GM23338 (cell line): ENCODE measurements at regions not wholly inside any gene's neighbourhood (a gene's known extent, or its start where the extent isn't known, plus 50 kb on each side); places are given as distances from the start of the nearest gene placed in this dataset.

ENCODE experiments used
- ATAC-seq: fragments of 200-7000 bp; cut with Tn5 transposase; 3 replicates; pipeline ENCODE4 v1.9.1; 2020
- DNase-seq: peaks from one replicate; pipeline ENCODE4 v3.0.0-alpha.2; 2015; ENCODE audit warnings: low spot score
- H2AFZ ChIP-seq: fragments of 200-600 bp; sonication (generic); 2 replicates; pipeline ENCODE4 v1.8.0; 2016; ENCODE audit warnings: antibody characterized with exemption, mild to moderate bottlenecking, moderate library complexity
- H3F3A ChIP-seq: fragments of 200-600 bp; sonication (generic); replicated peaks from 2 replicates; pipeline ENCODE4 v1.8.0; 2017; ENCODE audit warnings: antibody characterized with exemption, mixed run types, low read depth
- H3K27ac ChIP-seq: fragments of 200-600 bp; sonication (generic); 2 replicates; pipeline ENCODE4 v1.6.1; 2016; ENCODE audit warnings: low read depth
- H3K27me3 ChIP-seq: fragments of 200-600 bp; sonication (generic); 2 replicates; pipeline ENCODE4 v1.8.0; 2016; ENCODE audit warnings: mild to moderate bottlenecking, mixed run types, moderate library complexity; ENCODE audit not compliant: insufficient read depth
- H3K36me3 ChIP-seq: fragments of 200-600 bp; sonication (generic); 2 replicates; pipeline ENCODE4 v1.8.0; 2016; ENCODE audit warnings: mild to moderate bottlenecking; ENCODE audit not compliant: insufficient read depth
- H3K4me1 ChIP-seq: fragments of 200-600 bp; sonication (generic); 2 replicates; pipeline ENCODE4 v1.8.0; 2016; ENCODE audit warnings: mild to moderate bottlenecking, moderate library complexity; ENCODE audit not compliant: insufficient read depth
- H3K4me2 ChIP-seq: fragments of 200-600 bp; sonication (generic); 2 replicates; pipeline ENCODE4 v1.7.1; 2017; ENCODE audit warnings: mixed run types
- H3K4me3 ChIP-seq: fragments of 200-600 bp; sonication (generic); 2 replicates; pipeline ENCODE4 v1.6.1; 2016; ENCODE audit warnings: mixed run types
- H3K79me2 ChIP-seq: fragments of 200-600 bp; sonication (generic); replicated peaks from 2 replicates; pipeline ENCODE4 v1.8.0; 2017; ENCODE audit warnings: mild to moderate bottlenecking; ENCODE audit not compliant: insufficient read depth
- H3K9me2 ChIP-seq: fragments of 200-600 bp; sonication (generic); 2 replicates; pipeline ENCODE4 v1.8.0; 2017; ENCODE audit not compliant: insufficient read depth
- H4K20me1 ChIP-seq: fragments of 200-600 bp; sonication (generic); replicated peaks from 2 replicates; pipeline ENCODE4 v1.8.0; 2017; ENCODE audit warnings: mild to moderate bottlenecking; ENCODE audit not compliant: insufficient read depth
- H3K27ac Mint-ChIP-seq: 2 replicates; pipeline ENCODE4 v1.8.0; 2020; ENCODE audit warnings: inconsistent platforms, mild to moderate bottlenecking, moderate library complexity, mixed read lengths
- H3K27me3 Mint-ChIP-seq: 3 replicates; pipeline ENCODE4 v1.8.0; 2022; ENCODE audit warnings: low read depth, mild to moderate bottlenecking, moderate library complexity, mixed read lengths, inconsistent platforms; ENCODE audit not compliant: insufficient read depth, poor library complexity
- H3K36me3 Mint-ChIP-seq: 3 replicates; pipeline ENCODE4 v1.8.0; 2021; ENCODE audit warnings: low read depth, mild to moderate bottlenecking, inconsistent platforms, moderate library complexity, mixed read lengths
- H3K4me1 Mint-ChIP-seq: 3 replicates; pipeline ENCODE4 v1.8.0; 2020; ENCODE audit warnings: mild to moderate bottlenecking, inconsistent platforms, mixed read lengths
- H3K4me3 Mint-ChIP-seq: 3 replicates; pipeline ENCODE4 v1.8.0; 2021; ENCODE audit warnings: moderate library complexity, mild to moderate bottlenecking, inconsistent platforms, mixed read lengths
- H3K9me3 Mint-ChIP-seq: 3 replicates; pipeline ENCODE4 v1.8.0; 2020; ENCODE audit warnings: moderate library complexity, mild to moderate bottlenecking, inconsistent platforms, mixed read lengths
- EZH2 ChIP-seq: fragments of 200-600 bp; sonication (generic); IDR thresholded peaks from one replicate; pipeline ENCODE4 v1.8.0; 2017; ENCODE audit warnings: antibody characterized with exemption, mild to moderate bottlenecking, low read depth; ENCODE audit not compliant: unreplicated experiment
- EZH2phosphoT487 ChIP-seq: fragments of 200-600 bp; sonication (generic); IDR thresholded peaks from one replicate; pipeline ENCODE4 v1.8.1; 2018; ENCODE audit warnings: antibody characterized with exemption; ENCODE audit not compliant: unreplicated experiment
- NANOG ChIP-seq: IDR thresholded peaks from 2 replicates; pipeline ENCODE4 v1.6.1; 2016; ENCODE audit warnings: antibody characterized with exemption, borderline replicate concordance
- REST ChIP-seq: IDR thresholded peaks from one replicate; pipeline ENCODE4 v1.6.1; 2018; ENCODE audit warnings: antibody characterized with exemption; ENCODE audit not compliant: unreplicated experiment
- ZNF114 ChIP-seq: fragments of 250-450 bp; sonication (Bioruptor Pico); IDR thresholded peaks from 2 replicates; pipeline ENCODE4 v1.5.0; 2020; ENCODE audit warnings: mild to moderate bottlenecking, moderate library complexity
- ZNF331 ChIP-seq: fragments of 250-450 bp; sonication (Bioruptor Pico); IDR thresholded peaks from 2 replicates; pipeline ENCODE4 v1.5.0; 2020; ENCODE audit warnings: low read depth, mild to moderate bottlenecking, moderate library complexity
- ZNF462 ChIP-seq: fragments of 250-450 bp; sonication (Bioruptor Pico); IDR thresholded peaks from 2 replicates; pipeline ENCODE4 v1.5.0; 2020; ENCODE audit warnings: mild to moderate bottlenecking, moderate library complexity

- ATAC-seq (no peak), DNase-seq (no peak)
- Histone ChIP-seq H3K27me3 (no peaks in the 10 kb centered on the region), H3K4me1 (peaks cover 31% of the 10 kb centered on the region), H3K4me3 (no peak overlapping the region), H2AFZ (no peak overlapping the region), H3F3A (no peaks in the 10 kb centered on the region), H3K79me2 (no peaks in the 10 kb centered on the region), H3K27ac (no peak overlapping the region), H3K4me2 (no peak overlapping the region), H4K20me1 (no peaks in the 10 kb centered on the region), H3K9me2 (no peaks in the 10 kb centered on the region), H3K36me3 (no peaks in the 10 kb centered on the region)
- Mint-ChIP-seq H3K4me1 (peaks cover 35% of the 10 kb centered on the region), H3K27me3 (no peaks in the 10 kb centered on the region), H3K27ac (no peak overlapping the region), H3K9me3 (no peaks in the 10 kb centered on the region), H3K4me3 (no peak overlapping the region), H3K36me3 (no peaks in the 10 kb centered on the region)
- no peak for TF ChIP-seq NANOG
- TF ChIP-seq EZH2: no peak
- TF ChIP-seq ZNF462 (CRISPR knock-in tag): no peak
Observed at GRCh38 chr5:123817267-123817666, 305.3 kb downstream of the CSNK1G3 start.

- Histone ChIP-seq H3K4me3 (no peak overlapping the region), H3K9me2 (no peaks in the 10 kb centered on the region), H2AFZ (peak overlapping the region; percentile 39; the same call in 1 of the 2 replicates), H3K4me2 (peak overlapping the region; percentile 22), H3K36me3 (no peaks in the 10 kb centered on the region), H3K4me1 (peaks cover 53% of the 10 kb centered on the region), H3K27ac (peak overlapping the region; percentile 64), H3K27me3 (no peaks in the 10 kb centered on the region), H3K79me2 (no peaks in the 10 kb centered on the region), H3F3A (no peaks in the 10 kb centered on the region), H4K20me1 (no peaks in the 10 kb centered on the region)
- no peaks in the 10 kb centered on the region for H3K27me3 Mint-ChIP-seq
- peak; percentile 34 for DNase-seq
- peak overlapping the region; percentile 23; the same call in 1 of the 3 replicates for H3K4me3 Mint-ChIP-seq
- no peaks in the 10 kb centered on the region for H3K36me3 Mint-ChIP-seq
- H3K4me1 Mint-ChIP-seq: peaks cover 56% of the 10 kb centered on the region
- H3K27ac Mint-ChIP-seq: peak overlapping the region; percentile 88
- H3K9me3 Mint-ChIP-seq: no peaks in the 10 kb centered on the region
- peak; percentile 86 for ATAC-seq
- no peak for TF ChIP-seq ZNF114 (CRISPR knock-in tag)
- no peak for TF ChIP-seq NANOG
- TF ChIP-seq EZH2: no peak
- no peak for TF ChIP-seq REST
- TF ChIP-seq ZNF331: no peak
- TF ChIP-seq EZH2phosphoT487: no peak
Observed at GRCh38 chr5:123814801-123815470, 303.0 kb downstream of the CSNK1G3 start.
